ENCODE measurements at regions not wholly inside any gene's neighbourhood (a gene's known extent, or its start where the extent isn't known, plus 50 kb on each side); places are given as distances from the start of the nearest gene placed in this dataset.
"Not testable (repeated sequence)": the region's sequence is repeated elsewhere in the genome, so short reads cannot be mapped to it uniquely, and the experiment has no call there.

DNA sequence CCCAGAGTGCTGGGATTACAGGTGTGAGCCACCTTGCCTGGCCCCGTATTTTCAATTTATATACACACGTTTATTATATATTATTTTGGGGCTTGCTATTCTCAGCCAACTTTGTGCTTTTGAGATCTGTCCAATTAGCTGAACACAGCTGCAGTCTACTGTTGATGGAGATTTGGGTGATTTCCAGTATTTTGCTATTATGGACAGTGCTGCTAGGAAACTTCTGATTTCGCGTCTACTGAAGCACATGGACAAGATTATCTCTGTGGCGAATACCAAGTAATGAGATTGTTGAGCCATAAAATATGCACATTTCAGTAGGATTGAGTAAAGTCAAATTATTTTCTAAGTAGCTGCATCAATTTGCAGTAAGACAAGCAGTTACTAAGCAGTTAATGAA is 1731.2 kb upstream of the CDH6 start:
- DNase-seq (ENCODE audit: low spot score) (no peak), ATAC-seq (ENCODE audit: low FRiP score) (no peak)
- TF ChIP-seq, protein P1, sequence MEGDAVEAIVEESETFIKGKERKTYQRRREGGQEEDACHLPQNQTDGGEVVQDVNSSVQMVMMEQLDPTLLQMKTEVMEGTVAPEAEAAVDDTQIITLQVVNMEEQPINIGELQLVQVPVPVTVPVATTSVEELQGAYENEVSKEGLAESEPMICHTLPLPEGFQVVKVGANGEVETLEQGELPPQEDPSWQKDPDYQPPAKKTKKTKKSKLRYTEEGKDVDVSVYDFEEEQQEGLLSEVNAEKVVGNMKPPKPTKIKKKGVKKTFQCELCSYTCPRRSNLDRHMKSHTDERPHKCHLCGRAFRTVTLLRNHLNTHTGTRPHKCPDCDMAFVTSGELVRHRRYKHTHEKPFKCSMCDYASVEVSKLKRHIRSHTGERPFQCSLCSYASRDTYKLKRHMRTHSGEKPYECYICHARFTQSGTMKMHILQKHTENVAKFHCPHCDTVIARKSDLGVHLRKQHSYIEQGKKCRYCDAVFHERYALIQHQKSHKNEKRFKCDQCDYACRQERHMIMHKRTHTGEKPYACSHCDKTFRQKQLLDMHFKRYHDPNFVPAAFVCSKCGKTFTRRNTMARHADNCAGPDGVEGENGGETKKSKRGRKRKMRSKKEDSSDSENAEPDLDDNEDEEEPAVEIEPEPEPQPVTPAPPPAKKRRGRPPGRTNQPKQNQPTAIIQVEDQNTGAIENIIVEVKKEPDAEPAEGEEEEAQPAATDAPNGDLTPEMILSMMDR (IDR thresholded peaks at IDR 0.05), result no peak

DNA sequence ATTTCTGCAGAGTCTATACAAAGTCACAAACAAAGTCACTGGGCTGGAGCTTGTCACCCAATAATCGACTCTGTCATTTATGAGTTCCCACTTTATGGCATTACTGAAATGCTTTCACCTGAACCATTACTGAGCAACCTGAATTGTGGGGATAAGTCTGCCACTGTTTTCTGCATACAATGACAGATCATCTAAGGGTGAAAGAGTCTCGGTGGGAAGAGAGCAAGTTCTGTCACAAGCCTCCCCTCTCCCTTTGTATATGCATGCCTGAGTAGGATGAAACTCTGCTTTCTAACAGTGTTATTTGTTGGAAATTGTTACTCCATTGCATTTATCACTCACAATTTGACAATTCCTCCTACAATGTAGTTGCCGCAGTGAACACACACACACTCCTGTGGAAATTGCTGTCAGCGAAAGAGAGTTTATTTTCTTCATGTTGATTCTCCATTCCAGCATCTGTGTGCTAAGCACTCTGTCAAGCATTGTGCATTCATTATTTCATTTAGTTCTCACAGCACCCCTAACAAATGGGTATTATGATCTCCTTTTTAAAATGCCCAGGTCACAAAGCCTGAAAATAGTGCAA is 1732.4 kb upstream of the CDH6 start:
- ATAC-seq (ENCODE audit: low FRiP score), result no peak
- TF ChIP-seq, protein P1 (IDR thresholded peaks at IDR 0.05), result no peak
- DNase-seq (ENCODE audit: low spot score), result no peak

DNA sequence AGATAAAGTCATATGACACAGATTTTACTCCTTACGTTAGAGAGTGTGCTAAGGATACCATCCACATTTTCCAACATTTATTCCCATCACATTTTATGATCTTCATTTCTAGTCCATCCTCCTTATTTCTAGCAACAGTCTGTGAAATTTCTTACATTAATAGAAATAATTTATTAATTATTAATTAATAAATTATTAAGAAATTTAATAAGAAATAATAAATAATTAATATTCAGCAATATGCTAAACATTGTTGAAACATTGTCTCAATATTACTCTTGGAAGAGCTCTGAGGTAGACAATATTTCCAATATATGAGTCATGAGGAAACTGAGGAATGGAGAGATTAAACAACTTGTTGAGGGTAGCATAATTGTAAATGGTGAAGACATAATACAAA is 1742.5 kb upstream of the CDH6 start:
- DNase-seq (ENCODE audit: low spot score); ATAC-seq (ENCODE audit: low FRiP score): not testable (repeated sequence)

DNA sequence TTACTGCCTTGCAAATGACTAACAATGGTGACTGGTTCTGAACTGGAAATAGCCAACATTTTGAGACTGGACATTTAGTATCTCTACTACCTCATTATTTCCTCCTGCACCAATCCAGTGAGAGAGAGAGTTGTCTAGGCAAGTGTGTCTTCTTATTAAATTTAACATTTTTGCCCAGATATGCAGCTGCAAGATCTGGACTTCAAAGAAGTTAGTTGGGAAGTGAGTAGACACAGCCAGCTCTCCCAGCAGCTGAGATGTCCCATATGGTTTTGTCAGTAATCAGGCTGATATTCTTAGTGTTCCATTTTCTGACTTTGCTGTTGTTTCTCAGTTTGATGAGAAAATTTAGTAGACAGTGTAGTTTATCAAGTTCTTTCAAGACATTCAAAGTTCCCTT is 1778.8 kb upstream of the CDH6 start:
- TF ChIP-seq, protein P1 (IDR thresholded peaks at IDR 0.05), result no peak
- ATAC-seq (ENCODE audit: low FRiP score), result no peak
- DNase-seq (ENCODE audit: low spot score), result no peak

DNA sequence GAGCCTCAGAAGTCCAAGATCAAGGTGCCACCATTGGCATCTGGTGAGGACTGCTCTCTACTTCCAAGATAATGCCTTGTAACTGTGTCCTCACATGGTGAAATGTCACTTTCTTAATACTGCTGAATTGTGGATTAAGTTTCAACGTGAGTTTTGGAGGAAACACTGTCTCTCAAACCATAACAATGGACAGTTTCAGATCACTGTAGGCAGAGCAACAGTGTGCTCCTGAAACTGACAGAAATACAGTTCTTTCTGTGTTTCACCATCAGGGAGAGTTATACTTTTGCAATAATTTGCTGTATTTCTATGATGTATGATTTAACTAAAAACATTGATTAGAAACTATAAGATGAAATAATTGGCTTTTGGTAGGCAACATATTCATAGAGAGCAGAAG is 1780.5 kb upstream of the CDH6 start:
- no peak for DNase-seq (ENCODE audit: low spot score)
- TF ChIP-seq, protein P1 (IDR thresholded peaks at IDR 0.05), result no peak
- no peak for ATAC-seq (ENCODE audit: low FRiP score)

DNA sequence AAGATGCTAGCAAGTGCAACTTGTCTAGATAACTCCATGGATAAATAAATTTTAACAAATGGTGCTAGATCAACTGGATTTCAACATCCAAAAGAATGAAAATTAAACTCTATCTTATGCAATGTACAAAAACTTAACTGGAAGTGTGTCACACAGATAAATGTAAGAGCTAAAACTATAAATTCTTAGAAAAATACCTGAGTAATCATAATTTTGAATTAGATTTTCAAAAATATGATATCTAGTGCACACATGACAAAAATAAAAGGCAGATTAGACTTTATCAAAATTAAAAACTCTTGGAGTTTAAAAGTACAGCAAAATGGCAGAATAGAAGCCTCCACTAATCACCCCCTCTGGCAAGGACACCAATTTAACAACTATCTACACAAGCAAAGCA is 1791.2 kb upstream of the CDH6 start:
- DNase-seq (ENCODE audit: low spot score) (no peak), ATAC-seq (ENCODE audit: low FRiP score) (no peak)
- TF ChIP-seq, protein P1 (IDR thresholded peaks at IDR 0.05), result no peak

DNA sequence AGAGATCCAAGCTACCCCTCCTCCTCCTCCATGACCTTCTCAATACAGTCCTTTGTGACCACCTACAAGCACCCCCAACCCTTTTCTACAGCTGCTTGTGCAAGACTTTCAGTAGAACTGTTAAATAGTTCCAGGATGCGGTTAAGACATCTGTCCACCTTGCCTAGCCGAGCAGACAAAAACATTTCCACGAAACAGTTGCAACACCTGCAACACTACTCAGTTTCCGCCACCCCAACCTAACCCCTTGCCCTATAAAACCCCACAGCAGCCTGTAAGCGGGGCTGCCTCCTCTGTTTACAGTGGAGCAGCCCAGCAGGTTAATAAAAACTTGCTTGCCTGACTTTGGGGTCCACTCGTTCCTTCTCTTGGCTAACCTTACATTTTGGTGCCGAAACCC is 1803.5 kb upstream of the CDH6 start:
- no peak for ATAC-seq (ENCODE audit: low FRiP score)
- DNase-seq (ENCODE audit: low spot score), result no peak
- TF ChIP-seq, protein P1 (IDR thresholded peaks at IDR 0.05), result no peak

DNA sequence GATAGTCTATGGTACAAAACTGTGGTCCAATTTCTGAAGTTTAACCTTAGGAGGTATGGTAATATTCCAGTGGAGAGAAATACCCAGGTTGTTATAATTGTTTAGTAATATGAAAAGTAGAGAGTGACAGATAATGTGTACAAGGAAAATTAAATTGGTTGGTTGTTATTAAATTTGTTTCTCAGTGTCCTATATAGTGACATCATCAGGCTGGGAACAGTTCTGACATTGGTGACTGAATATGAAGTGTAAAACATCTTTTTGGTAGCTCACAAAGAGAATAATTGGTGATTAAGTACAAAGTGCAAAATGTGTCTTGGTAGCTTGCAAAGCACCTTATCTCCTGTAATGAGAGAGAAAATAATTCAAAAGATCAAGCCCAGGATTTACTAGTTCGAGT is 1806.1 kb upstream of the CDH6 start:
- TF ChIP-seq, protein P1 (IDR thresholded peaks at IDR 0.05), result no peak
- ATAC-seq (ENCODE audit: low FRiP score) (no peak), DNase-seq (ENCODE audit: low spot score) (no peak)
